ENCODE measurements at regions not wholly inside any gene's neighbourhood (a gene's known extent, or its start where the extent isn't known, plus 50 kb on each side); places are given as distances from the start of the nearest gene placed in this dataset.

GRCh38 chr11:81004576-81004975 is 1563.7 kb upstream of the TENM4 start:
- Histone ChIP-seq H3K4me1 (no peaks in the 10 kb centered on the region), H3K27me3 (no peaks in the 10 kb centered on the region), H3K36me3 (ENCODE audit: low read depth, missing control alignments) (no peaks in the 10 kb centered on the region), H3K4me3 (no peak overlapping the region), H3K9me3 (no peaks in the 10 kb centered on the region), H3K27ac (no peak overlapping the region)
- intact Hi-C loops (cut with DNase I; ENCODE audit: low total_unique reads) = no loop called here
- no peak for DNase-seq
- TF ChIP-seq CTCF (IDR thresholded peaks at IDR 0.05) = no peak
- TF ChIP-seq POLR2A (IDR thresholded peaks at IDR 0.05) = no peak
- WGBS, 2 donors = 72 to 74% methylated on average over 2 of the region's 2 CpGs

GRCh38 chr11:81002374-81002773 is 1561.5 kb upstream of the TENM4 start:
- Histone ChIP-seq H3K4me1 (no peaks in the 10 kb centered on the region), H3K27ac (no peak overlapping the region), H3K27me3 (no peaks in the 10 kb centered on the region), H3K9me3 (no peaks in the 10 kb centered on the region), H3K36me3 (ENCODE audit: low read depth, missing control alignments) (no peaks in the 10 kb centered on the region), H3K4me3 (no peak overlapping the region)
- WGBS, 2 donors = 85 to 88% methylated on average over 4 of the region's 4 CpGs
- DNase-seq = no peak
- TF ChIP-seq POLR2A (IDR thresholded peaks at IDR 0.05) (no peak), CTCF (IDR thresholded peaks at IDR 0.05) (no peak)
- intact Hi-C loops (cut with DNase I; ENCODE audit: low total_unique reads) = no loop called here

- WGBS, 2 donors = 56 to 65% methylated on average over 1 of the region's 1 CpG
- Histone ChIP-seq H3K27ac (no peak overlapping the region), H3K9me3 (no peaks in the 10 kb centered on the region), H3K27me3 (no peaks in the 10 kb centered on the region), H3K4me3 (no peak overlapping the region), H3K36me3 (ENCODE audit: low read depth, missing control alignments) (no peaks in the 10 kb centered on the region), H3K4me1 (no peaks in the 10 kb centered on the region)
- TF ChIP-seq CTCF (IDR thresholded peaks at IDR 0.05) = no peak
- no peak for TF ChIP-seq POLR2A (IDR thresholded peaks at IDR 0.05)
- intact Hi-C loops (cut with DNase I; ENCODE audit: low total_unique reads) = no loop called here
- DNase-seq = no peak
Measured at GRCh38 chr11:81000735-81001134, 1559.9 kb upstream of the TENM4 start.

GRCh38 chr11:81000334-81000733 is 1559.5 kb upstream of the TENM4 start:
- H3K27me3 ChIP-seq = no peaks in the 10 kb centered on the region
- H3K36me3 ChIP-seq (ENCODE audit: low read depth, missing control alignments) = no peaks in the 10 kb centered on the region
- no peak overlapping the region for H3K27ac ChIP-seq
- H3K4me3 ChIP-seq = no peak overlapping the region
- no peak for DNase-seq
- no peaks in the 10 kb centered on the region for H3K9me3 ChIP-seq
- TF ChIP-seq CTCF (IDR thresholded peaks at IDR 0.05) (no peak), POLR2A (IDR thresholded peaks at IDR 0.05) (no peak)
- H3K4me1 ChIP-seq = no peaks in the 10 kb centered on the region
- intact Hi-C loops (cut with DNase I; ENCODE audit: low total_unique reads) = no loop called here

- Histone ChIP-seq H3K36me3 (ENCODE audit: low read depth, missing control alignments) (no peaks in the 10 kb centered on the region), H3K27me3 (no peaks in the 10 kb centered on the region), H3K9me3 (no peaks in the 10 kb centered on the region), H3K27ac (no peak overlapping the region), H3K4me1 (no peaks in the 10 kb centered on the region), H3K4me3 (no peak overlapping the region)
- WGBS, 2 donors = 82 to 86% methylated on average over 2 of the region's 2 CpGs
- intact Hi-C loops (cut with DNase I; ENCODE audit: low total_unique reads) = no loop called here
- TF ChIP-seq POLR2A (IDR thresholded peaks at IDR 0.05) (no peak), CTCF (IDR thresholded peaks at IDR 0.05) (no peak)
- no peak for DNase-seq
Measured at GRCh38 chr11:80995523-80995922, 1554.7 kb upstream of the TENM4 start.
